Activated CD4-positive, alpha-beta memory T cell treated with anti-CD3 and anti-CD28 coated beads for 36 hours (primary cell): ENCODE measurements at regions not wholly inside any gene's neighbourhood (a gene's known extent, or its start where the extent isn't known, plus 50 kb on each side); places are given as distances from the start of the nearest gene placed in this dataset.

ENCODE experiments used
- CTCF ChIA-PET: fragments of 350-600 bp; sonication (Branson Sonifier 250); formaldehyde crosslinking; loops from one replicate; lab custom pipeline; 2021; ENCODE audit warnings: antibody characterized with exemption, inconsistent platforms; lab: Charles Lee
- POLR2A ChIA-PET: fragments of 350-600 bp; sonication (Branson Sonifier 250); formaldehyde crosslinking; loops from one replicate; lab custom pipeline; 2021; ENCODE audit warnings: antibody characterized with exemption; lab: Charles Lee
- DNase-seq: peaks from one replicate; pipeline ENCODE4 v3.0.0-alpha.2; 2020
- H3K27ac Mint-ChIP-seq: one replicate; pipeline ENCODE4 v1.8.0; 2021; ENCODE audit warnings: mixed read lengths
- H3K27me3 Mint-ChIP-seq: one replicate; pipeline ENCODE4 v1.8.0; 2021; ENCODE audit warnings: mixed read lengths
- H3K36me3 Mint-ChIP-seq: one replicate; pipeline ENCODE4 v1.8.0; 2021; ENCODE audit warnings: mixed read lengths
- H3K4me1 Mint-ChIP-seq: one replicate; pipeline ENCODE4 v1.8.0; 2021; ENCODE audit warnings: low read depth, mixed read lengths
- H3K4me3 Mint-ChIP-seq: one replicate; pipeline ENCODE4 v1.8.0; 2021; ENCODE audit warnings: mild to moderate bottlenecking, mixed read lengths
- H3K9me3 Mint-ChIP-seq: one replicate; pipeline ENCODE4 v1.8.0; 2021; ENCODE audit warnings: mixed read lengths
- intact Hi-C: fragments of 100-400 bp; cut with micrococcal nuclease; formaldehyde crosslinking; loops from one replicate; pipeline ENCODE4 v1.15.1; 2023

- no peak for DNase-seq
- ChIA-PET CTCF (no interaction called here), POLR2A (no interaction called here)
- intact Hi-C loops = no loop called here
- Mint-ChIP-seq H3K27ac (no peak overlapping the region), H3K9me3 (peaks cover 34% of the 10 kb centered on the region), H3K4me3 (no peak overlapping the region), H3K36me3 (no peaks in the 10 kb centered on the region), H3K4me1 (no peaks in the 10 kb centered on the region), H3K27me3 (no peaks in the 10 kb centered on the region)
Measured at GRCh38 chr4:126230269-126230668, 915.5 kb downstream of the FAT4 start.

GRCh38 chr4:126233483-126233882 lies 918.7 kb downstream of the FAT4 start:
- DNase-seq = no peak
- H3K4me1 Mint-ChIP-seq = no peaks in the 10 kb centered on the region
- intact Hi-C loops = no loop called here
- H3K27ac Mint-ChIP-seq = no peak overlapping the region
- H3K27me3 Mint-ChIP-seq = no peaks in the 10 kb centered on the region
- ChIA-PET CTCF (no interaction called here), POLR2A (no interaction called here)
- H3K36me3 Mint-ChIP-seq = no peaks in the 10 kb centered on the region
- no peak overlapping the region for H3K4me3 Mint-ChIP-seq
- H3K9me3 Mint-ChIP-seq = peaks cover 40% of the 10 kb centered on the region

- no peak for DNase-seq
- no peaks in the 10 kb centered on the region for H3K36me3 Mint-ChIP-seq
- no peak overlapping the region for H3K27ac Mint-ChIP-seq
- peaks cover 19% of the 10 kb centered on the region for H3K9me3 Mint-ChIP-seq
- intact Hi-C loops = no loop called here
- no peaks in the 10 kb centered on the region for H3K4me1 Mint-ChIP-seq
- ChIA-PET CTCF (no interaction called here), POLR2A (no interaction called here)
- H3K4me3 Mint-ChIP-seq = no peak overlapping the region
- no peaks in the 10 kb centered on the region for H3K27me3 Mint-ChIP-seq
Measured at GRCh38 chr4:126238013-126238412, 923.3 kb downstream of the FAT4 start.

- POLR2A ChIA-PET = no interaction called here
- Mint-ChIP-seq H3K27ac (no peak overlapping the region), H3K27me3 (no peaks in the 10 kb centered on the region), H3K36me3 (no peaks in the 10 kb centered on the region), H3K4me3 (no peak overlapping the region), H3K9me3 (peaks cover 4% of the 10 kb centered on the region), H3K4me1 (no peaks in the 10 kb centered on the region)
- DNase-seq = no peak
- CTCF ChIA-PET = no interaction called here
- intact Hi-C loops = no loop called here
Measured at GRCh38 chr4:126241634-126242033, 926.9 kb downstream of the FAT4 start.

- Mint-ChIP-seq H3K36me3 (no peaks in the 10 kb centered on the region), H3K27me3 (no peaks in the 10 kb centered on the region), H3K4me3 (no peak overlapping the region), H3K9me3 (peaks cover 4% of the 10 kb centered on the region), H3K4me1 (no peaks in the 10 kb centered on the region), H3K27ac (no peak overlapping the region)
- intact Hi-C loops = no loop called here
- ChIA-PET POLR2A (no interaction called here), CTCF (no interaction called here)
- no peak for DNase-seq
Measured at GRCh38 chr4:126242679-126243390, 928.1 kb downstream of the FAT4 start.

- ChIA-PET POLR2A (no interaction called here), CTCF (no interaction called here)
- DNase-seq = no peak
- H3K4me3 Mint-ChIP-seq = no peak overlapping the region
- peaks cover 4% of the 10 kb centered on the region for H3K9me3 Mint-ChIP-seq
- no peaks in the 10 kb centered on the region for H3K36me3 Mint-ChIP-seq
- H3K27ac Mint-ChIP-seq = no peak overlapping the region
- H3K27me3 Mint-ChIP-seq = no peaks in the 10 kb centered on the region
- no peaks in the 10 kb centered on the region for H3K4me1 Mint-ChIP-seq
- intact Hi-C loops = no loop called here
Measured at GRCh38 chr4:126247409-126247808, 932.7 kb downstream of the FAT4 start.

GRCh38 chr4:126250006-126250405 lies 935.3 kb downstream of the FAT4 start:
- Mint-ChIP-seq H3K27me3 (no peaks in the 10 kb centered on the region), H3K36me3 (no peaks in the 10 kb centered on the region), H3K4me3 (no peak overlapping the region), H3K9me3 (no peaks in the 10 kb centered on the region), H3K4me1 (no peaks in the 10 kb centered on the region), H3K27ac (no peak overlapping the region)
- intact Hi-C loops = no loop called here
- no peak for DNase-seq
- ChIA-PET CTCF (no interaction called here), POLR2A (no interaction called here)

- no peaks in the 10 kb centered on the region for H3K27me3 Mint-ChIP-seq
- H3K4me1 Mint-ChIP-seq = no peaks in the 10 kb centered on the region
- intact Hi-C loops = no loop called here
- H3K9me3 Mint-ChIP-seq = no peaks in the 10 kb centered on the region
- H3K36me3 Mint-ChIP-seq = no peaks in the 10 kb centered on the region
- POLR2A ChIA-PET = no interaction called here
- CTCF ChIA-PET = no interaction called here
- DNase-seq = no peak
- no peak overlapping the region for H3K27ac Mint-ChIP-seq
- no peak overlapping the region for H3K4me3 Mint-ChIP-seq
Measured at GRCh38 chr4:126251169-126251568, 936.4 kb downstream of the FAT4 start.

GRCh38 chr4:126262665-126263064 lies 947.9 kb downstream of the FAT4 start:
- no peak overlapping the region for H3K4me3 Mint-ChIP-seq
- no peaks in the 10 kb centered on the region for H3K27me3 Mint-ChIP-seq
- ChIA-PET POLR2A (no interaction called here), CTCF (no interaction called here)
- no peaks in the 10 kb centered on the region for H3K36me3 Mint-ChIP-seq
- no peak for DNase-seq
- H3K9me3 Mint-ChIP-seq = peaks cover 9% of the 10 kb centered on the region
- no peak overlapping the region for H3K27ac Mint-ChIP-seq
- H3K4me1 Mint-ChIP-seq = no peaks in the 10 kb centered on the region
- intact Hi-C loops = no loop called here

- Mint-ChIP-seq H3K36me3 (no peaks in the 10 kb centered on the region), H3K4me1 (no peaks in the 10 kb centered on the region), H3K27me3 (no peaks in the 10 kb centered on the region), H3K4me3 (no peak overlapping the region), H3K9me3 (peaks cover 3% of the 10 kb centered on the region), H3K27ac (no peak overlapping the region)
- CTCF ChIA-PET = no interaction called here
- intact Hi-C loops = no loop called here
- POLR2A ChIA-PET = no interaction called here
- no peak for DNase-seq
Measured at GRCh38 chr4:126264839-126265238, 950.1 kb downstream of the FAT4 start.

GRCh38 chr4:126265888-126266287 lies 951.1 kb downstream of the FAT4 start:
- ChIA-PET CTCF (no interaction called here), POLR2A (no interaction called here)
- H3K36me3 Mint-ChIP-seq = no peaks in the 10 kb centered on the region
- no peaks in the 10 kb centered on the region for H3K4me1 Mint-ChIP-seq
- intact Hi-C loops = no loop called here
- peaks cover 7% of the 10 kb centered on the region for H3K9me3 Mint-ChIP-seq
- DNase-seq = no peak
- H3K4me3 Mint-ChIP-seq = no peak overlapping the region
- H3K27ac Mint-ChIP-seq = no peak overlapping the region
- H3K27me3 Mint-ChIP-seq = no peaks in the 10 kb centered on the region

GRCh38 chr4:126267689-126268088 lies 952.9 kb downstream of the FAT4 start:
- no peak for DNase-seq
- ChIA-PET POLR2A (no interaction called here), CTCF (no interaction called here)
- intact Hi-C loops = no loop called here
- H3K4me1 Mint-ChIP-seq = no peaks in the 10 kb centered on the region
- H3K9me3 Mint-ChIP-seq = peaks cover 11% of the 10 kb centered on the region
- no peaks in the 10 kb centered on the region for H3K27me3 Mint-ChIP-seq
- H3K36me3 Mint-ChIP-seq = no peaks in the 10 kb centered on the region
- H3K4me3 Mint-ChIP-seq = no peak overlapping the region
- no peak overlapping the region for H3K27ac Mint-ChIP-seq

- Mint-ChIP-seq H3K27me3 (no peaks in the 10 kb centered on the region), H3K4me3 (no peak overlapping the region), H3K27ac (no peak overlapping the region), H3K4me1 (no peaks in the 10 kb centered on the region), H3K36me3 (no peaks in the 10 kb centered on the region), H3K9me3 (peaks cover 11% of the 10 kb centered on the region)
- intact Hi-C loops = no loop called here
- ChIA-PET CTCF (no interaction called here), POLR2A (no interaction called here)
- no peak for DNase-seq
Measured at GRCh38 chr4:126268106-126268505, 953.4 kb downstream of the FAT4 start.
